Endothelial cell of umbilical vein (primary cell): ENCODE measurements at regions not wholly inside any gene's neighbourhood (a gene's known extent, or its start where the extent isn't known, plus 50 kb on each side); places are given as distances from the start of the nearest gene placed in this dataset.

Experiments
- EZH2 ChIP-seq: IDR thresholded peaks from 2 replicates; pipeline ENCODE4 v1.6.1; 2012; ENCODE audit warnings: borderline replicate concordance, low read depth, mild to moderate bottlenecking, moderate library complexity, low read length, inconsistent platforms; ENCODE audit not compliant: severe bottlenecking
- FOS ChIP-seq: IDR thresholded peaks from 2 replicates; pipeline ENCODE4 v1.6.1; 2011; ENCODE audit warnings: mild to moderate bottlenecking, low read length, moderate library complexity, borderline replicate concordance; ENCODE audit not compliant: insufficient read depth
- GATA2 ChIP-seq: IDR thresholded peaks from 2 replicates; pipeline ENCODE4 v1.7.0; 2011; ENCODE audit warnings: low read depth, mild to moderate bottlenecking, moderate library complexity, mixed read lengths, low read length; ENCODE audit not compliant: insufficient read length, insufficient read depth
- JUN ChIP-seq: IDR thresholded peaks from 2 replicates; pipeline ENCODE4 v1.6.1; 2011; ENCODE audit warnings: borderline replicate concordance, low read depth; ENCODE audit not compliant: insufficient read length, insufficient read depth
- MYC ChIP-seq: IDR thresholded peaks from one replicate; pipeline ENCODE4 v1.6.1; 2011; ENCODE audit warnings: mild to moderate bottlenecking, low read depth, low read length
- POLR2A ChIP-seq: IDR thresholded peaks from 2 replicates; pipeline ENCODE4 v1.6.1; 2012; ENCODE audit warnings: low read depth, mild to moderate bottlenecking, control low read depth, low read length
- POLR2AphosphoS5 ChIP-seq: IDR thresholded peaks from 2 replicates; pipeline ENCODE4 v1.6.1; 2012; ENCODE audit warnings: low read depth, mild to moderate bottlenecking, control low read depth, low read length, moderate library complexity; ENCODE audit not compliant: insufficient read depth
- TF ChIP-seq, protein P1 (sequence below), 2 donors: IDR thresholded peaks; 1 replicate in 1 of 2; 2 replicates in 1 of 2; pipeline ENCODE4 v1.5.1; 2011; ENCODE audit warnings: low read length in 2 of 2, mild to moderate bottlenecking in 2 of 2, moderate library complexity in 2 of 2, control low read depth in 1 of 2, inconsistent platforms in 1 of 2, low read depth in 1 of 2; ENCODE audit not compliant: insufficient read depth in 1 of 2; ENCODE audit errors: extremely low read depth in 1 of 2
- TF ChIP-seq, protein P2 (sequence below): IDR thresholded peaks from 2 replicates; pipeline ENCODE4 v1.6.1; 2011; ENCODE audit not compliant: insufficient read depth, insufficient read length

DNA sequence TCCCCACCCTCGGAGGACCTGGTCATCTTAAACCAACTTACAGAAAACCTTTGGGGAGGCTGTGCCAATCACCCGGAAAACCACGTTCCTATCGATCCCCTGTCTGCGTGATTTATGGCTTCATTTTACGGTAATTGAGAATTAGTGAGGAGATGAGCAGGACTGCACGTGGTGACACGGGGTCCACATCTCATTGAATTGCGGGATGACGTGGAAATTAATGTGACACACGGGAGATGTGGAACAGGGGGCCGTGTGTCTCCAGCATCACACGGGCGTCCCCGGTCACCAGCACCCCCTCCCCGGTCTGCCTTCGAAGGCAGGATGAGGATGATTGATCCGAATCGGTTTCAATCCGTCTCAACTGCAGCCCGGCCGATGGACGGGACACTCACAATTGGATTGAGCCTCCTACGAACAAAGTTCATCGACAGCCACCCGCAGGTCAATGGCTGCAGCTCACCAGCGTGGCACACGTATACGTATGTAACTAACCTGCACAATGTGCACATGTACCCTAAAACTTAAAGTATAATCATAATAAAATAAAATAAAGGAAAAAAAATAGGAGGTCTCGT is 160.3 kb downstream of the SHOX start:
- TF ChIP-seq, protein P1, sequence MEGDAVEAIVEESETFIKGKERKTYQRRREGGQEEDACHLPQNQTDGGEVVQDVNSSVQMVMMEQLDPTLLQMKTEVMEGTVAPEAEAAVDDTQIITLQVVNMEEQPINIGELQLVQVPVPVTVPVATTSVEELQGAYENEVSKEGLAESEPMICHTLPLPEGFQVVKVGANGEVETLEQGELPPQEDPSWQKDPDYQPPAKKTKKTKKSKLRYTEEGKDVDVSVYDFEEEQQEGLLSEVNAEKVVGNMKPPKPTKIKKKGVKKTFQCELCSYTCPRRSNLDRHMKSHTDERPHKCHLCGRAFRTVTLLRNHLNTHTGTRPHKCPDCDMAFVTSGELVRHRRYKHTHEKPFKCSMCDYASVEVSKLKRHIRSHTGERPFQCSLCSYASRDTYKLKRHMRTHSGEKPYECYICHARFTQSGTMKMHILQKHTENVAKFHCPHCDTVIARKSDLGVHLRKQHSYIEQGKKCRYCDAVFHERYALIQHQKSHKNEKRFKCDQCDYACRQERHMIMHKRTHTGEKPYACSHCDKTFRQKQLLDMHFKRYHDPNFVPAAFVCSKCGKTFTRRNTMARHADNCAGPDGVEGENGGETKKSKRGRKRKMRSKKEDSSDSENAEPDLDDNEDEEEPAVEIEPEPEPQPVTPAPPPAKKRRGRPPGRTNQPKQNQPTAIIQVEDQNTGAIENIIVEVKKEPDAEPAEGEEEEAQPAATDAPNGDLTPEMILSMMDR (IDR thresholded peaks at IDR 0.05; ENCODE audit: extremely low read depth in 1 of 2, insufficient read depth in 1 of 2, low read depth in 1 of 2, low read length in 2 of 2) = no peak
- TF ChIP-seq MYC = no peak
- no peak for TF ChIP-seq FOS
- TF ChIP-seq, protein P2, sequence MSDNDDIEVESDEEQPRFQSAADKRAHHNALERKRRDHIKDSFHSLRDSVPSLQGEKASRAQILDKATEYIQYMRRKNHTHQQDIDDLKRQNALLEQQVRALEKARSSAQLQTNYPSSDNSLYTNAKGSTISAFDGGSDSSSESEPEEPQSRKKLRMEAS = no peak
- TF ChIP-seq POLR2A = no peak
- no peak for TF ChIP-seq EZH2
- TF ChIP-seq POLR2AphosphoS5 = no peak
- no peak for TF ChIP-seq JUN
- no peak for TF ChIP-seq GATA2
